DMS 273 (cell line): ENCODE measurements at regions not wholly inside any gene's neighbourhood (a gene's known extent, or its start where the extent isn't known, plus 50 kb on each side); places are given as distances from the start of the nearest gene placed in this dataset.
"Not testable (repeated sequence)": the region's sequence is repeated elsewhere in the genome, so short reads cannot be mapped to it uniquely, and the experiment has no call there.

Source experiments
- DNase-seq: peaks from one replicate; lab custom pipeline; 2025; ENCODE audit not compliant: unreplicated experiment; lab: John Stamatoyannopoulos, UW

- DNase-seq = no peak
Observed at GRCh38 chr9:74071502-74071901, 425.6 kb upstream of the RORB start.

- no peak for DNase-seq
Observed at GRCh38 chr9:74073897-74074296, 423.2 kb upstream of the RORB start.

GRCh38 chr9:74078647-74079046 is 418.5 kb upstream of the RORB start:
- DNase-seq = no peak

GRCh38 chr9:74080652-74081051 is 416.5 kb upstream of the RORB start:
- not testable (repeated sequence) for DNase-seq

GRCh38 chr9:74083681-74084433 is 413.3 kb upstream of the RORB start:
- no peak for DNase-seq

- DNase-seq = not testable (repeated sequence)
Observed at GRCh38 chr9:74085384-74086037, 411.6 kb upstream of the RORB start.

- not testable (repeated sequence) for DNase-seq
Observed at GRCh38 chr9:74090921-74091320, 406.2 kb upstream of the RORB start.

GRCh38 chr9:74092491-74092834 is 404.7 kb upstream of the RORB start:
- DNase-seq = no peak

- not testable (repeated sequence) for DNase-seq
Observed at GRCh38 chr9:74094037-74094436, 403.1 kb upstream of the RORB start.

- no peak for DNase-seq
Observed at GRCh38 chr9:74094766-74095165, 402.4 kb upstream of the RORB start.

- no peak for DNase-seq
Observed at GRCh38 chr9:74095925-74096324, 401.2 kb upstream of the RORB start.

GRCh38 chr9:74096420-74096819 is 400.7 kb upstream of the RORB start:
- no peak for DNase-seq

- DNase-seq = no peak
Observed at GRCh38 chr9:74100042-74100441, 397.1 kb upstream of the RORB start.

- DNase-seq = not testable (repeated sequence)
Observed at GRCh38 chr9:74102148-74102547, 395.0 kb upstream of the RORB start.

- DNase-seq = no peak
Observed at GRCh38 chr9:74102702-74103101, 394.4 kb upstream of the RORB start.

- DNase-seq = no peak
Observed at GRCh38 chr9:74107692-74108091, 389.4 kb upstream of the RORB start.

GRCh38 chr9:74115976-74116375 is 381.2 kb upstream of the RORB start:
- DNase-seq = no peak

- DNase-seq = no peak
Observed at GRCh38 chr9:74117151-74117550, 380.0 kb upstream of the RORB start.

- DNase-seq = no peak
Observed at GRCh38 chr9:74117731-74118130, 379.4 kb upstream of the RORB start.

GRCh38 chr9:74120061-74120460 is 377.1 kb upstream of the RORB start:
- DNase-seq = no peak

- no peak for DNase-seq
Observed at GRCh38 chr9:74120470-74120869, 376.7 kb upstream of the RORB start.

GRCh38 chr9:74122216-74122615 is 374.9 kb upstream of the RORB start:
- no peak for DNase-seq

GRCh38 chr9:74122661-74123060 is 374.5 kb upstream of the RORB start:
- no peak for DNase-seq
